GM19351 (cell line): ENCODE measurements at regions not wholly inside any gene's neighbourhood (a gene's known extent, or its start where the extent isn't known, plus 50 kb on each side); places are given as distances from the start of the nearest gene placed in this dataset.

ENCODE experiments used
- ATAC-seq: cut with Tn5 transposase; IDR thresholded peaks from one replicate; pipeline ENCODE4 v1.9.1; 2021; ENCODE audit warnings: mild to moderate bottlenecking, moderate library complexity; ENCODE audit not compliant: unreplicated experiment

GRCh38 chr6:1040393-1040792, 271.5 kb upstream of the FOXQ1 start:
- no peak for ATAC-seq

- ATAC-seq: no peak
Observed at GRCh38 chr6:1039746-1040145, 272.2 kb upstream of the FOXQ1 start.

- no peak for ATAC-seq
Observed at GRCh38 chr6:1039191-1039590, 272.7 kb upstream of the FOXQ1 start.

- no peak for ATAC-seq
Observed at GRCh38 chr6:1037430-1038202, 274.3 kb upstream of the FOXQ1 start.

GRCh38 chr6:1035401-1035800, 276.5 kb upstream of the FOXQ1 start:
- no peak for ATAC-seq

GRCh38 chr6:1031720-1032119, 280.2 kb upstream of the FOXQ1 start:
- ATAC-seq: no peak

GRCh38 chr6:1029141-1029540, 282.8 kb upstream of the FOXQ1 start:
- no peak for ATAC-seq

GRCh38 chr6:1028723-1029122, 283.2 kb upstream of the FOXQ1 start:
- no peak for ATAC-seq

- ATAC-seq: no peak
Observed at GRCh38 chr6:1027795-1028569, 283.9 kb upstream of the FOXQ1 start.

- no peak for ATAC-seq
Observed at GRCh38 chr6:1027109-1027794, 284.6 kb upstream of the FOXQ1 start.

GRCh38 chr6:1025821-1026220, 286.1 kb upstream of the FOXQ1 start:
- ATAC-seq: no peak

GRCh38 chr6:1024587-1024986, 287.3 kb upstream of the FOXQ1 start:
- ATAC-seq: no peak

GRCh38 chr6:1024161-1024560, 287.7 kb upstream of the FOXQ1 start:
- no peak for ATAC-seq

- ATAC-seq: no peak
Observed at GRCh38 chr6:1023229-1023628, 288.7 kb upstream of the FOXQ1 start.

- no peak for ATAC-seq
Observed at GRCh38 chr6:1022719-1023118, 289.2 kb upstream of the FOXQ1 start.

- ATAC-seq: no peak
Observed at GRCh38 chr6:1020837-1021236, 291.1 kb upstream of the FOXQ1 start.

- no peak for ATAC-seq
Observed at GRCh38 chr6:1020133-1020532, 291.8 kb upstream of the FOXQ1 start.

- ATAC-seq: no peak
Observed at GRCh38 chr6:1018041-1018440, 293.9 kb upstream of the FOXQ1 start.

GRCh38 chr6:1016329-1017302, 295.3 kb upstream of the FOXQ1 start:
- no peak for ATAC-seq

- ATAC-seq: no peak
Observed at GRCh38 chr6:1015825-1016224, 296.1 kb upstream of the FOXQ1 start.

GRCh38 chr6:1014431-1014807, 297.5 kb upstream of the FOXQ1 start:
- ATAC-seq: no peak
